Brain microvascular endothelial cell (primary cell): ENCODE measurements at regions not wholly inside any gene's neighbourhood (a gene's known extent, or its start where the extent isn't known, plus 50 kb on each side); places are given as distances from the start of the nearest gene placed in this dataset.
"Not testable (repeated sequence)": the region's sequence is repeated elsewhere in the genome, so short reads cannot be mapped to it uniquely, and the experiment has no call there.

Experiments used
- DNase-seq: peaks from one replicate; pipeline ENCODE4 v3.0.0-alpha.2; 2020
- H3K27ac ChIP-seq: fragments of 250-450 bp; sonication (Bioruptor Pico); 2 replicates; pipeline ENCODE4 v1.5.1; 2020; ENCODE audit warnings: mild to moderate bottlenecking, moderate library complexity
- H3K27me3 ChIP-seq: fragments of 250-450 bp; sonication (Bioruptor Pico); replicated peaks from 2 replicates; pipeline ENCODE4 v1.5.1; 2020; ENCODE audit warnings: mild to moderate bottlenecking
- H3K36me3 ChIP-seq: fragments of 250-450 bp; sonication (Bioruptor Pico); replicated peaks from 2 replicates; pipeline ENCODE4 v1.5.1; 2020; ENCODE audit warnings: mild to moderate bottlenecking
- H3K4me3 ChIP-seq: 2 replicates; pipeline ENCODE4 v1.5.1; 2011; ENCODE audit warnings: low read depth, mild to moderate bottlenecking, control low read depth, low read length, moderate library complexity
- in situ Hi-C: cut with HindIII; loops from 2 replicates; pipeline ENCODE4 v1.10.0; 2017; ENCODE audit warnings: low sequenced_read_pairs, low pct_ligation_motif_present
- TF ChIP-seq, protein P1 (sequence below): IDR thresholded peaks from 2 replicates; pipeline ENCODE4 v1.5.1; 2011; ENCODE audit warnings: low read depth, mild to moderate bottlenecking, moderate library complexity, low read length, control low read depth, inconsistent platforms; ENCODE audit errors: missing control alignments

DNA sequence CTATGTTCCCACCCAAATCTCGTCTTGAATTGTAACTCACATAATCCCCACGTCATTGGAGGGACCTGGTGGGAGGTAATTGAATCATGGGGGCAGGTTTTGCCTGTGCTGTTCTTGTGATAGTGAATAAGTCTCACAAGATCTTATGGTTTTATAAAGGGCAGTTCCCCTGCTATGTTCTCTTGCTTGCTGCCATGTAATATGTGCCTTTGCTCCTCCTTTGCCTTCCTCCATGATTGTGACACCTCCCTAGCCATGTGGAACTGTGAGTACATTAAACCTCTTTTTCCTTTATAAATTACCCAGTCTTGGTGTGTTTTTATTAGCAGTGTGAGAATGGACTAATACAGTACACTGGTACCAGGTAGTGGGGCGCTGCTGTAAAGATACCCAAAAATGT, 177.6 kb upstream of the SYT10 start:
- Histone ChIP-seq H3K4me3 (no peak overlapping the region), H3K27me3 (no peaks in the 10 kb centered on the region), H3K36me3 (no peaks in the 10 kb centered on the region), H3K27ac (no peak overlapping the region)
- TF ChIP-seq, protein P1, sequence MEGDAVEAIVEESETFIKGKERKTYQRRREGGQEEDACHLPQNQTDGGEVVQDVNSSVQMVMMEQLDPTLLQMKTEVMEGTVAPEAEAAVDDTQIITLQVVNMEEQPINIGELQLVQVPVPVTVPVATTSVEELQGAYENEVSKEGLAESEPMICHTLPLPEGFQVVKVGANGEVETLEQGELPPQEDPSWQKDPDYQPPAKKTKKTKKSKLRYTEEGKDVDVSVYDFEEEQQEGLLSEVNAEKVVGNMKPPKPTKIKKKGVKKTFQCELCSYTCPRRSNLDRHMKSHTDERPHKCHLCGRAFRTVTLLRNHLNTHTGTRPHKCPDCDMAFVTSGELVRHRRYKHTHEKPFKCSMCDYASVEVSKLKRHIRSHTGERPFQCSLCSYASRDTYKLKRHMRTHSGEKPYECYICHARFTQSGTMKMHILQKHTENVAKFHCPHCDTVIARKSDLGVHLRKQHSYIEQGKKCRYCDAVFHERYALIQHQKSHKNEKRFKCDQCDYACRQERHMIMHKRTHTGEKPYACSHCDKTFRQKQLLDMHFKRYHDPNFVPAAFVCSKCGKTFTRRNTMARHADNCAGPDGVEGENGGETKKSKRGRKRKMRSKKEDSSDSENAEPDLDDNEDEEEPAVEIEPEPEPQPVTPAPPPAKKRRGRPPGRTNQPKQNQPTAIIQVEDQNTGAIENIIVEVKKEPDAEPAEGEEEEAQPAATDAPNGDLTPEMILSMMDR = no peak
- in situ Hi-C loops = no loop called here
- no peak for DNase-seq

- TF ChIP-seq, protein P1 = peak; percentile 13
- in situ Hi-C loops = no loop called here
- no peak overlapping the region for H3K27ac ChIP-seq
- no peaks in the 10 kb centered on the region for H3K36me3 ChIP-seq
- DNase-seq = no peak
- no peak overlapping the region for H3K4me3 ChIP-seq
- no peaks in the 10 kb centered on the region for H3K27me3 ChIP-seq
Measured at GRCh38 chr12:33628087-33628486, 188.5 kb upstream of the SYT10 start.

DNA sequence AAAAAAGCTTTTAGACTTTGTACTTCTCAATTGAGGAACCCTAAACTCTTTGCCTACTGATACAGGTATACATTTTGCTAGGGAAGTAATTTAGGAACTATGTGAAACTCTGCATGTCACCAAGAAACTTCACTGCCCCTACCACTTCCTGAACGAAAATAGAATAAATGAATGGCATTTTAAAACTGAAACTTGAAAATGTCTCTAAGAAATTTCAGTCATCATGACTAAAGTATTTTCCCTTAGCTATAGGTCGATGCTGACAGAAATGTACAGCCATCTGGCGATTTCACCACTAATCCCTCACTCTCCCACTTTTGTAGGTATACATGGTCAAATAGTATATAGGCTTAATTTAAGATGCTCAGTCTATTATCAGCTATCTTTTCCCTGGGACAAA, 194.9 kb upstream of the SYT10 start:
- TF ChIP-seq, protein P1 = no peak
- H3K4me3 ChIP-seq = no peak overlapping the region

DNA sequence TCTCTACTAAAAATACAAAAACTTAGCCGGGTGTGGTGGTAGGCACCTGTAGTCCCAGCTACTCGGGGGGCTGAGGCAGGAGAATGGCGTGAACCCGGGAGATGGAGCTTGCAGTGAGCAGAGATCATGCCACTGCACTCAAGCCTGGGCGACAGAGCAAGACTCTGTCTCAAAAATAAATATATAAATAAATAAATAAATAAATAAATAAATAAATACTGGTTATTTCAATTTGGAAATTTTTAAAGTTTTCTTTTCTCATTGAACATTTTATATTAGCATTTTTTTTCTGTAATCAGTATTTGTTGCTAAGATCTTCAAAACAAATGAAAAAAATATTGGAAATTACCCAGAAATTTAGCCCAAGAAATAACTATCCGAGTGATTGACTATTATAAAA, 197.3 kb upstream of the SYT10 start:
- H3K36me3 ChIP-seq, H3K27ac ChIP-seq, H3K27me3 ChIP-seq, in situ Hi-C loops, H3K4me3 ChIP-seq, DNase-seq: not testable (repeated sequence)

More for the DNA sequence above, 194.9 kb upstream of the SYT10 start:
- no peaks in the 10 kb centered on the region for H3K36me3 ChIP-seq
- H3K27ac ChIP-seq = no peak overlapping the region
- no peaks in the 10 kb centered on the region for H3K27me3 ChIP-seq
- DNase-seq = no peak
- in situ Hi-C loops = no loop called here

GRCh38 chr12:33639975-33640374, 200.4 kb upstream of the SYT10 start:
- no peak overlapping the region for H3K4me3 ChIP-seq
- no peaks in the 10 kb centered on the region for H3K27me3 ChIP-seq
- in situ Hi-C loops = no loop called here
- no peaks in the 10 kb centered on the region for H3K36me3 ChIP-seq
- TF ChIP-seq, protein P1 = no peak
- no peak for DNase-seq
- no peak overlapping the region for H3K27ac ChIP-seq

- in situ Hi-C loops = no loop called here
- Histone ChIP-seq H3K27ac (no peak overlapping the region), H3K27me3 (no peaks in the 10 kb centered on the region), H3K36me3 (no peaks in the 10 kb centered on the region), H3K4me3 (no peak overlapping the region)
- DNase-seq = no peak
- TF ChIP-seq, protein P1 = no peak
Measured at GRCh38 chr12:33649992-33650391, 210.4 kb upstream of the SYT10 start.
